Prostate gland (tissue), 2 donors: ENCODE measurements at regions not wholly inside any gene's neighbourhood (a gene's known extent, or its start where the extent isn't known, plus 50 kb on each side); places are given as distances from the start of the nearest gene placed in this dataset.

ENCODE experiments used
- DNase-seq: peaks from one replicate; pipeline ENCODE4 v3.0.0-alpha.2; 2019; ENCODE audit warnings: low spot score
- H3K27ac ChIP-seq, 2 donors: fragments of 200-600 bp; sonication (generic); 2 replicates each; pipeline ENCODE4 v1.5.1; 2017 to 2019
- H3K27me3 ChIP-seq: fragments of 200-600 bp; sonication (generic); replicated peaks from 2 replicates; pipeline ENCODE4 v1.5.1; 2019; ENCODE audit not compliant: insufficient read depth
- H3K36me3 ChIP-seq, 2 donors: fragments of 200-600 bp; sonication (generic); 1 replicate in 1 of 2; 2 replicates in 1 of 2; pipeline versions ENCODE4 v1.5.1 to v1.8.1; 2017 to 2019
- H3K4me1 ChIP-seq: fragments of 200-600 bp; sonication (generic); replicated peaks from 2 replicates; pipeline ENCODE4 v1.5.1; 2019
- H3K4me3 ChIP-seq, 2 donors: fragments of 200-600 bp; sonication (generic); 2 replicates each; pipeline ENCODE4 v1.5.1; 2017 to 2019
- H3K9me3 ChIP-seq: fragments of 200-600 bp; sonication (generic); 2 replicates; pipeline ENCODE4 v1.5.1; 2017
- POLR2A ChIP-seq: fragments of 450-650 bp; IDR thresholded peaks from one replicate; pipeline ENCODE4 v1.6.1; 2016; ENCODE audit warnings: antibody characterized with exemption, mild to moderate bottlenecking
- POLR2AphosphoS5 ChIP-seq: sonication (generic); formaldehyde crosslinking; IDR thresholded peaks from one replicate; pipeline ENCODE4 v1.6.1; 2017; ENCODE audit warnings: antibody characterized with exemption
- WGBS: methylation state at CpG from one replicate; pipeline ENCODE4 v1.1.5; 2018; 5-methylcytosine and 5-hydroxymethylcytosine counted together
- intact Hi-C: fragments of 100-400 bp; cut with DNase I; formaldehyde crosslinking; loops from one replicate; pipeline ENCODE4 v1.14.2; 2022
- TF ChIP-seq, protein P1 (sequence below), 4 experiments: fragments of 200-600 bp in 2 of 4; fragments of 450-650 bp in 2 of 4; sonication (generic) in 2 of 4; IDR thresholded peaks; 1 replicate in 3 of 4; 2 replicates in 1 of 4; pipeline ENCODE4 v1.5.1; 2016 to 2019; ENCODE audit warnings: antibody characterized with exemption in 4 of 4, mild to moderate bottlenecking in 2 of 4, moderate library complexity in 2 of 4

DNA sequence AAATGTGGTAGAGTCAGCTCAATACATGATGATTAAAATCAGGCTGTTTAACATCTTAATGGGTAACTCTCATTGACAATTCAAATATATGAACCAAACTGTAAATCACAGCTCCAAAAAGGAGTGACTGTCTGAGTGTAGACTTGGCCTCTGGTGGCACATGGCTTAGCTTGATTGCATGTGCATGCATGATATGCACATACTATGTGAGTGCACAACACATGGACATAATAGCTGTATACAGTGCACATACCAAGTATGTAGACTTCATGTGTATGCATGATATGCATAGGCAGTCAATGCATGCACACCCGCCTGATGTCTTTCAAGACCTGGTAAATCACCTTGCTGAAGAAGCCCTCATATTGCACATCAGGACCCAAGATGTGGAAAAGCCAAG, 252.0 kb upstream of the SOX11 start:
- WGBS = 95% methylated on average over 1 of the region's 1 CpG
- no peak for TF ChIP-seq POLR2AphosphoS5
- DNase-seq = no peak
- H3K4me1 ChIP-seq = no peaks in the 10 kb centered on the region
- H3K27me3 ChIP-seq = no peaks in the 10 kb centered on the region
- no peak overlapping the region for H3K4me3 ChIP-seq
- intact Hi-C loops = no loop called here
- H3K9me3 ChIP-seq = no peaks in the 10 kb centered on the region
- H3K36me3 ChIP-seq = no peaks in the 10 kb centered on the region
- no peak overlapping the region for H3K27ac ChIP-seq

DNA sequence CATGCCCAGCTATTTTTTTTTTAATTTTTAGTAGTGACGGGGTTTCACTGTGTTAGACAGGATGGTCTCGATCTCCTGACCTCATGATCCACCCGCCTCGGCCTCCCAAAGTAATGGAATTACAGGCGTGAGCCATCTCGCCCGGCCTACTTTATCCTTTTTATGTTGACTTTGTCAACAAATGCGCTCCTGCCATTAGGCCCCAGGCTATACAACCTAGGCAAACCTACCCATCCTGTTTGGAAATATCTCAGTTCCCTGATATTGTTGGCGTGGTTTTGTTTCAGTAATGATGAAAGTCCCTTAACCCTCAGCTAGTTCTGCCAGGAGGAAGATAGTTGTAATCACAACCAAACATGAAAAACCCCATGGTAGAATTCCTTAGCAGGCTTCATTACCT, 249.4 kb upstream of the SOX11 start:
- H3K4me3 ChIP-seq = no peak overlapping the region
- no peak for TF ChIP-seq POLR2AphosphoS5
- TF ChIP-seq, protein P1, sequence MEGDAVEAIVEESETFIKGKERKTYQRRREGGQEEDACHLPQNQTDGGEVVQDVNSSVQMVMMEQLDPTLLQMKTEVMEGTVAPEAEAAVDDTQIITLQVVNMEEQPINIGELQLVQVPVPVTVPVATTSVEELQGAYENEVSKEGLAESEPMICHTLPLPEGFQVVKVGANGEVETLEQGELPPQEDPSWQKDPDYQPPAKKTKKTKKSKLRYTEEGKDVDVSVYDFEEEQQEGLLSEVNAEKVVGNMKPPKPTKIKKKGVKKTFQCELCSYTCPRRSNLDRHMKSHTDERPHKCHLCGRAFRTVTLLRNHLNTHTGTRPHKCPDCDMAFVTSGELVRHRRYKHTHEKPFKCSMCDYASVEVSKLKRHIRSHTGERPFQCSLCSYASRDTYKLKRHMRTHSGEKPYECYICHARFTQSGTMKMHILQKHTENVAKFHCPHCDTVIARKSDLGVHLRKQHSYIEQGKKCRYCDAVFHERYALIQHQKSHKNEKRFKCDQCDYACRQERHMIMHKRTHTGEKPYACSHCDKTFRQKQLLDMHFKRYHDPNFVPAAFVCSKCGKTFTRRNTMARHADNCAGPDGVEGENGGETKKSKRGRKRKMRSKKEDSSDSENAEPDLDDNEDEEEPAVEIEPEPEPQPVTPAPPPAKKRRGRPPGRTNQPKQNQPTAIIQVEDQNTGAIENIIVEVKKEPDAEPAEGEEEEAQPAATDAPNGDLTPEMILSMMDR (IDR thresholded peaks at IDR 0.05) = no peak
- TF ChIP-seq POLR2A = no peak
- intact Hi-C loops = no loop called here
- no peaks in the 10 kb centered on the region for H3K36me3 ChIP-seq
- H3K27me3 ChIP-seq = no peaks in the 10 kb centered on the region
- no peaks in the 10 kb centered on the region for H3K9me3 ChIP-seq
- peak; percentile 22 for DNase-seq
- no peak overlapping the region for H3K27ac ChIP-seq
- WGBS = 51% methylated on average over 9 of the region's 9 CpGs
- H3K4me1 ChIP-seq = no peaks in the 10 kb centered on the region

DNA sequence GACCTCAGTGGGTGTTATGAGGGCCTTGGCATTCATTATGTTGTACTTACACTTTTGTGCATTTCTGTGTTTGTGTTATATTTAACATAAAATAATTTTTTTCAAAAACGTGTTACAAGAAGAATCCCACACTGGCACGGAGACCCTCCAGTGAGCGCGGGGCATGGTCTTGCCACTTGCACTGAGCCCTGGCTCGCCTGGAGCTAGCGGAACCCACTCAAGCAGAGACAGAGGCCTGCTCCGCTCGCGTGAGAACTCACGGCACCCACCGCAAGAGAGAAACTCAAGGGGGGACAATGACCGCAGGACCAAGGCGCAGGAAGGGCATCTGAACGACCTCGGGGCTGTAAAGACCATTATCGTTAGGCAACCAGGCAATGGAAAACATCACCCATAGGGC, 248.0 kb upstream of the SOX11 start:
- WGBS = 95% methylated on average over 16 of the region's 16 CpGs
- Histone ChIP-seq H3K9me3 (no peaks in the 10 kb centered on the region), H3K4me3 (no peak overlapping the region), H3K27me3 (no peaks in the 10 kb centered on the region), H3K36me3 (no peaks in the 10 kb centered on the region), H3K4me1 (no peaks in the 10 kb centered on the region), H3K27ac (no peak overlapping the region)
- DNase-seq = no peak
- intact Hi-C loops = no loop called here
- TF ChIP-seq POLR2A (no peak), POLR2AphosphoS5 (no peak)
- TF ChIP-seq, protein P1 (IDR thresholded peaks at IDR 0.05) = no peak

DNA sequence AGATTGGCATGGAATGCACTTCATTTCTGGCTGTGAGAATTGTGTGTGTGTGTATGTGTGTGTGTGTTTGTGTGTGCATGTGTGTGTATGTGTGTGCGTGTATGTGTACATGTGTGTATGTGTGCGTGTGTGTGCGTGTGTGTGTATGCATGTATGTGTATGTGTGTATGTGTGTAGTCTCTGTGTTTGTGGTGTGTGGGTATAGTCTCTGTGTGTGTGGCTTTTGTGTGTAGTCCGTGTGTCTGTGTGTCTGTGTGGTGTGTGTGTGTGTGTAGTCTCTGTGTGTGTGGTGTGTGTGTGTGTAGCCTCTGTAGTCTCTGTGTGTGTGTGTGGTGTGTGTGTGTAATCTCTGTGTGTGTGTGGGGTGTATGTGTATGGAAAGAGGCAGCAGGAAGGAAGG, 247.3 kb upstream of the SOX11 start:
- intact Hi-C loops = no loop called here
- TF ChIP-seq POLR2AphosphoS5 (no peak), POLR2A (no peak)
- TF ChIP-seq, protein P1 (IDR thresholded peaks at IDR 0.05) = no peak

DNA sequence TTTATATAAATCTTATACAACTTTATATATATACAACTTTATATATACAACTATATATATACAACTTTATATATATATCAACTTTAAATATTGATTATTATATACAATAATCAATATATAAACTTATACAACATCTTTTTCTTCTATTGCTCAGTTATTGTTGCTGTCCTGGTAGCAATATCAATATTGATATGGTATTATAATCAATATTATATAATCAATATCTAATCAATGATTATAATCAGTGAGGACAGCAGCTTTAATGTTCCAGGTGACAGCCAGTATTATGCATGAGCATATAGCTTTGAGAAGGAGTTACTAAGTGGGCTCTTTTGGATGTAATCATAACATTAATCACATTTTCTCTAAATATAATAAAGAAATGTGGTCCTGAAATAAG, 242.3 kb upstream of the SOX11 start:
- Histone ChIP-seq H3K4me3 (no peak overlapping the region), H3K9me3 (no peaks in the 10 kb centered on the region), H3K27ac (no peak overlapping the region), H3K27me3 (no peaks in the 10 kb centered on the region), H3K36me3 (no peaks in the 10 kb centered on the region), H3K4me1 (no peaks in the 10 kb centered on the region)
- DNase-seq = no peak
- TF ChIP-seq POLR2A = no peak
- no peak for TF ChIP-seq POLR2AphosphoS5
- TF ChIP-seq, protein P1 (IDR thresholded peaks at IDR 0.05) = no peak
- intact Hi-C loops = no loop called here

More for the DNA sequence above, 247.3 kb upstream of the SOX11 start:
- H3K9me3 ChIP-seq = no peaks in the 10 kb centered on the region
- no peak overlapping the region for H3K4me3 ChIP-seq
- H3K27me3 ChIP-seq = no peaks in the 10 kb centered on the region
- no peaks in the 10 kb centered on the region for H3K4me1 ChIP-seq
- no peak overlapping the region for H3K27ac ChIP-seq
- H3K36me3 ChIP-seq = no peaks in the 10 kb centered on the region
- no peak for DNase-seq
- WGBS = 95% methylated on average over 4 of the region's 4 CpGs
